ENCODE measurements at regions not wholly inside any gene's neighbourhood (a gene's known extent, or its start where the extent isn't known, plus 50 kb on each side); places are given as distances from the start of the nearest gene placed in this dataset.
A peak's percentile ranks its signal among the peaks of the same experiment; 100 is the strongest.

- peaks cover 0 to 14% (median 10%) of the 10 kb centered on the region in 12 donors for H3K9me3 ChIP-seq
- no peaks in the 10 kb centered on the region for H3K36me3 ChIP-seq
- H3K4me1 ChIP-seq: peaks cover 0 to 38% (median 8%) of the 10 kb centered on the region in 12 donors
- no peak for DNase-seq
- H3K4me3 ChIP-seq: no peak overlapping the region
- TF ChIP-seq POLR2A (IDR thresholded peaks at IDR 0.05): no peak
- peak in 8 of 12 donors; percentile 9 to 47 (median 30) for TF ChIP-seq CTCF (IDR thresholded peaks at IDR 0.05)
- H3K27me3 ChIP-seq: no peaks in the 10 kb centered on the region
- no peak overlapping the region for H3K27ac ChIP-seq
- intact Hi-C loops (cut with DNase I): no loop called here
- ATAC-seq: peak in 1 of 4 donors; percentile 23
- WGBS, 4 donors: 57 to 74% (median 66%) methylated on average over 1 of the region's 1 CpG
Observed at GRCh38 chr1:164953098-164953497, 394.1 kb downstream of the PBX1 start.

GRCh38 chr1:164951508-164951907, 392.5 kb downstream of the PBX1 start:
- ATAC-seq (no peak), DNase-seq (no peak)
- 94 to 97% (median 95%) methylated on average over 3 of the region's 3 CpGs for WGBS, 4 donors
- TF ChIP-seq POLR2A (IDR thresholded peaks at IDR 0.05) (no peak), CTCF (IDR thresholded peaks at IDR 0.05) (no peak)
- H3K27ac ChIP-seq: peak overlapping the region in 5 of 12 donors; percentile 47 to 76 (median 62)
- intact Hi-C loops (cut with DNase I): no loop called here
- no peaks in the 10 kb centered on the region for H3K27me3 ChIP-seq
- no peak overlapping the region for H3K4me3 ChIP-seq
- H3K4me1 ChIP-seq: peaks cover 0 to 38% (median 8%) of the 10 kb centered on the region in 12 donors
- no peaks in the 10 kb centered on the region for H3K36me3 ChIP-seq
- peaks cover 0 to 27% (median 16%) of the 10 kb centered on the region in 12 donors for H3K9me3 ChIP-seq

- H3K36me3 ChIP-seq: no peaks in the 10 kb centered on the region
- ATAC-seq (peak; percentile 55 to 91 (median 66)), DNase-seq (peak in 1 of 5 donors; percentile 24)
- peak overlapping the region in 7 of 12 donors; percentile 29 to 76 (median 49) for H3K27ac ChIP-seq
- no peaks in the 10 kb centered on the region for H3K27me3 ChIP-seq
- 14 to 21% (median 15%) methylated on average over 5 of the region's 5 CpGs for WGBS, 4 donors
- no peak for TF ChIP-seq CTCF (IDR thresholded peaks at IDR 0.05)
- no peak for TF ChIP-seq POLR2A (IDR thresholded peaks at IDR 0.05)
- H3K4me1 ChIP-seq: peaks cover 0 to 38% (median 8%) of the 10 kb centered on the region in 12 donors
- no peak overlapping the region for H3K4me3 ChIP-seq
- H3K9me3 ChIP-seq: peaks cover 0 to 29% (median 16%) of the 10 kb centered on the region in 12 donors
- intact Hi-C loops (cut with DNase I): no loop called here
Observed at GRCh38 chr1:164950541-164950986, 391.6 kb downstream of the PBX1 start.

- Histone ChIP-seq H3K27me3 (no peaks in the 10 kb centered on the region), H3K36me3 (no peaks in the 10 kb centered on the region), H3K4me1 (peaks cover 0 to 38% (median 8%) of the 10 kb centered on the region in 12 donors), H3K9me3 (peaks cover 0 to 29% (median 16%) of the 10 kb centered on the region in 12 donors), H3K27ac (peak overlapping the region in 6 of 12 donors; percentile 36 to 76 (median 51)), H3K4me3 (no peak overlapping the region)
- ATAC-seq (no peak), DNase-seq (no peak)
- TF ChIP-seq POLR2A (IDR thresholded peaks at IDR 0.05) (no peak), CTCF (IDR thresholded peaks at IDR 0.05) (peak in 2 of 12 donors; percentile 7 to 13)
- intact Hi-C loops (cut with DNase I): no loop called here
- 60 to 81% (median 71%) methylated on average over 2 of the region's 2 CpGs for WGBS, 4 donors
Observed at GRCh38 chr1:164949771-164950471, 390.9 kb downstream of the PBX1 start.

All from heart left ventricle (tissue), 16 donors.